GM12875 (cell line): ENCODE measurements at regions not wholly inside any gene's neighbourhood (a gene's known extent, or its start where the extent isn't known, plus 50 kb on each side); places are given as distances from the start of the nearest gene placed in this dataset.

ENCODE experiments used
- H3K4me3 ChIP-seq: one replicate; pipeline ENCODE4 v1.5.1; 2011; ENCODE audit warnings: low read depth, low read length, control low read depth
- TF ChIP-seq, protein P1 (sequence below): IDR thresholded peaks from 2 replicates; pipeline ENCODE4 v1.5.1; 2011; ENCODE audit warnings: low read depth, mild to moderate bottlenecking, control low read depth, inconsistent platforms, low read length, moderate library complexity, borderline replicate concordance; ENCODE audit not compliant: insufficient read depth

DNA sequence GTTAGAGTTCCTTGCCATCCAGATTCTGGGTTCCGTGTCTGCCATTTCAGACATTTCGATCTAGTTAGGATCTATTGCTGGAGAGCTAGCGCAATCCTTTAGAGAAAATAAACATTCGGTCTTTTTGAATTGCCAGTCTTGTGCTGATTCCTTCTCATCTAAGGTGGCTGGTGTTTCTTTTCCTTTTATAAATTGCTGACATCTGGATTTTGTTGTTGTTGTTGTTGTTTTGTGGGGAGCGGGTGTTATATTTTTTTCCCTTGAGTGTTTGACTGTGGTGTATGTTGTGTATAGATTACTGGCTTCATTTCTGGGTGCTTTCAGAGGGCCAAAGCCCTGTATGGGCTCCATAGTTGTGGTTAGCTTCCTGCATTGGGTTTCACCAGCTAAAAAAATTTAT lies 128.5 kb upstream of the LRP1B start:
- TF ChIP-seq, protein P1, sequence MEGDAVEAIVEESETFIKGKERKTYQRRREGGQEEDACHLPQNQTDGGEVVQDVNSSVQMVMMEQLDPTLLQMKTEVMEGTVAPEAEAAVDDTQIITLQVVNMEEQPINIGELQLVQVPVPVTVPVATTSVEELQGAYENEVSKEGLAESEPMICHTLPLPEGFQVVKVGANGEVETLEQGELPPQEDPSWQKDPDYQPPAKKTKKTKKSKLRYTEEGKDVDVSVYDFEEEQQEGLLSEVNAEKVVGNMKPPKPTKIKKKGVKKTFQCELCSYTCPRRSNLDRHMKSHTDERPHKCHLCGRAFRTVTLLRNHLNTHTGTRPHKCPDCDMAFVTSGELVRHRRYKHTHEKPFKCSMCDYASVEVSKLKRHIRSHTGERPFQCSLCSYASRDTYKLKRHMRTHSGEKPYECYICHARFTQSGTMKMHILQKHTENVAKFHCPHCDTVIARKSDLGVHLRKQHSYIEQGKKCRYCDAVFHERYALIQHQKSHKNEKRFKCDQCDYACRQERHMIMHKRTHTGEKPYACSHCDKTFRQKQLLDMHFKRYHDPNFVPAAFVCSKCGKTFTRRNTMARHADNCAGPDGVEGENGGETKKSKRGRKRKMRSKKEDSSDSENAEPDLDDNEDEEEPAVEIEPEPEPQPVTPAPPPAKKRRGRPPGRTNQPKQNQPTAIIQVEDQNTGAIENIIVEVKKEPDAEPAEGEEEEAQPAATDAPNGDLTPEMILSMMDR, result no peak
- H3K4me3 ChIP-seq, result no peak overlapping the region

DNA sequence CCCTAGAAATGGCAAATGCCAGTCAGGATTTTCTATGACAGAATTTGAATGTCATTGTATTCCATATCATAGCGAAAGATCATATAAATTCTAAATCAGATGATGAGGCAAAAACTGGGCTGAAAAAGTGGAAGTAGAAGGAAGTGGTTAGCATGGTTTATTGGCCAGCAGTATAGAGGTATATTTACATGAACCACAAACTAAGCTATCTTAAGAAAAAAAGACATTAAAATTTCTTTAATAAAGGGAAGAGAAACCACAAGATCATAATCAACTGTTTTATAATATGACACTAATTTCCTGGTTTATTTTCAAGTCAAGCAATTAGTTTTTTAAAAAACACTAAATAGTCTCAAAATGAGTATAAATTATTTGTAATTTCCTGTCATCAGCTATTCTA lies 123.2 kb upstream of the LRP1B start:
- H3K4me3 ChIP-seq, result no peak overlapping the region
- TF ChIP-seq, protein P1, result no peak

DNA sequence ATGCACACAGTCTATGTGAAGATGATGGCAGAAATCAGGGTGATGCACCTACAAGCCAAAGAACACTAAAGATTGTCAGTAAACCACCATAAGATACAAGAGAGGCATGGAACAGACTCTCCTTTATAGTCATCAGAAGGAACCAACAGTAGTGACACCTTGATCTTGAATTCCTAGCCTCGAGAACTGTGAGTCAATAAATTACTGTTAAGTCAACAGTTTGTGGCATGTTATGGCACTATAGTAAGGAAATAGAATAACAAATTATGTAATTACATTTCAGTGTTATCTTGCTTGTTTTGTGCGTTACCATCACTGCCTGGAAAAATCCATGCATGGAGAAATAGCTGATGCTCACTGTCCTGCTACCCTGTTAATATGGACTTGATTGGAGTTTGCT lies 110.2 kb upstream of the LRP1B start:
- TF ChIP-seq, protein P1, result no peak
- H3K4me3 ChIP-seq, result no peak overlapping the region

DNA sequence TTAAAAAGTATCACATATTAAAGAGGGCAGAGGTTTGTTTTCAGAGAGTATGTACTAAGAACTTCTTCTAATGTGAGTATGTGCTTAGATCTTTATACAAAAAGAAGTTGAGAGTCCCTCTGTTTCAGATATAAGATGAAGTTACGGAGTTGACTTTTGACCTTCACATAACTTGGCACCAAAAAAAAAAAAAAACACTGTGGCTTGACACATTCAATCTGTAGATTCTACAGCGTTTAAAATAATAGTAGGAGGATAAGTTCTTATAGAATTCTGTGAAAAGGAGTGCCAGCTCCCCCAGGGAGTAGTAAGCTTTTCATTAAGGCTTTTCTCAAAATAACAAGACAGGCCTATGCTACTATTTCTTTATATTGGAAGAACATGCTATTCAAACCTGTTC lies 105.4 kb upstream of the LRP1B start:
- TF ChIP-seq, protein P1, result no peak

DNA sequence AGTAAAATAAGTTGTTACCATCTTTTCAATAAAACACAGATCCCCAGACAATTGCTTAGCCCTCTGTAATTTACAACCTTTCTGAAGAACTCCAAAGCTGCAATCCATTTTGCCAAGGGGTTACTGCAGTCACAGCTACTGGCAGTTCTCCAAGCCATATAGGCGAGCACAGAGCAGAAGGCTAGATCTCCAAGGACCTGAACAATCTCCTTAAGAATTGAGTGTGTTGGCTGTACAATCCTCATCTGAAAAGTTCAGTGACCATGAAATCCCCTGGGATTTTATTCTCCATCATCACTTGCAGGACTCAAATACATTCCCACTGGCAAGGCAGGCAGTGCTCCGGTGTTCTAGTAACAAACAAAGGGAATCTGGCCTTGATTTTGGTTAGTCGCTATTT lies 103.9 kb upstream of the LRP1B start:
- TF ChIP-seq, protein P1, result no peak
- H3K4me3 ChIP-seq, result no peak overlapping the region

More for the DNA sequence above, 105.4 kb upstream of the LRP1B start:
- no peak overlapping the region for H3K4me3 ChIP-seq

DNA sequence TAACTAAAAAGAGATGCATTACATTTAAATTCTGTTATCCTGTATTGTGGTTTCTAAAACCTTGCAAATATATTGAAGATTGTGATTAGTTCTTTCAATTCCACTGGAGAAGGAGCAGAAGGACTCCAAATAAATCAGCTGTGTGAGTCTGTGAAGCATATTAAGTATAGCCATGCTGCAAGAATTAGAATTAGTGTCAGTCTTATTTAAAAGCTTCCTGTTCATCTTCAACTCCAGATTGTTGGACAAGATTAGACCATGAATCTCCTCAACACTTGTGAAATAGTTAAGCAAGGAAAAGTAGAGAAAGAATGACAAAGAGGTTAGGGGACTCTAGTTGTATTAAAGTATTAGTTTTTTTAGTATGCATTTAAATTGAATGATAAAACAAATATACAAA lies 92.5 kb upstream of the LRP1B start:
- no peak overlapping the region for H3K4me3 ChIP-seq
- TF ChIP-seq, protein P1, result no peak

DNA sequence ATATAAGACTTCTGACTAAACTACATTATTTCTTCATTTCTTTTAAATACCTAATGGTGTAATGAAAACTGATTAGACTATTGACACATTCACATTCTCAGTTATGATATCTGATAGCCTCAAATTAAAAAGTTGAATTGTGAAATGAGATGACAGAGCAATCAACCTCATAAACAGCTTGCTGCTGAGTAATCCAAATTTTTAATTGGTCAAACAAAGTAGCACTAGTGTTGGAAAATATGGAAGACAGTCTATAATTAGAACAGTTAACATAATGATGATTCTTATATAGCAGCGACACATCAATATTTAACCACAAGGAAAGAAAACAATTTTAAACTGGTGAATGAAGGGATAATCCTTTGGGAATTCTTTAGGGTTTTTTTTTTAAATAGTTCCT lies 91.9 kb upstream of the LRP1B start:
- no peak overlapping the region for H3K4me3 ChIP-seq
- TF ChIP-seq, protein P1, result no peak
